SK-N-MC (cell line): ENCODE measurements at regions not wholly inside any gene's neighbourhood (a gene's known extent, or its start where the extent isn't known, plus 50 kb on each side); places are given as distances from the start of the nearest gene placed in this dataset.

Experiments used
- DNase-seq: peaks from one replicate; pipeline ENCODE4 v3.0.0-alpha.2; 2011; ENCODE audit warnings: low read depth, low spot score
- H3K27ac ChIP-seq: fragments of 200-600 bp; sonication (generic); 2 replicates; pipeline ENCODE4 v1.5.1; 2016; ENCODE audit warnings: mixed run types
- H3K36me3 ChIP-seq: fragments of 200-600 bp; sonication (generic); 2 replicates; pipeline ENCODE4 v1.6.1; 2017; ENCODE audit warnings: antibody characterized with exemption, low read length, mixed read lengths; ENCODE audit not compliant: insufficient read depth
- H3K4me3 ChIP-seq: fragments of 200-600 bp; sonication (generic); 2 replicates; pipeline ENCODE4 v1.5.1; 2016
- H3K9ac ChIP-seq: fragments of 200-600 bp; sonication (generic); 2 replicates; pipeline ENCODE4 v1.8.0; 2017; ENCODE audit warnings: mixed run types, mixed read lengths; ENCODE audit not compliant: insufficient read length
- H3K9me3 ChIP-seq: fragments of 200-600 bp; sonication (generic); 2 replicates; pipeline ENCODE4 v1.6.1; 2017; ENCODE audit warnings: low read depth, mild to moderate bottlenecking, antibody characterized with exemption, low read length, moderate library complexity, mixed read lengths
- EZH2 ChIP-seq: fragments of 200-600 bp; sonication (generic); IDR thresholded peaks from one replicate; pipeline ENCODE4 v1.6.1; 2017; ENCODE audit warnings: antibody characterized with exemption
- FOXP2 ChIP-seq: optimal IDR thresholded peaks from 2 replicates; pipeline ENCODE3; 2011; ENCODE audit warnings: mild to moderate bottlenecking, moderate library complexity; ENCODE audit not compliant: insufficient read depth; ENCODE audit errors: extremely low read length, control extremely low read depth
- POLR2AphosphoS5 ChIP-seq: IDR thresholded peaks from 2 replicates; pipeline ENCODE4 v1.6.1; 2012; ENCODE audit warnings: mild to moderate bottlenecking, low read depth, low read length, borderline replicate concordance

- H3K4me3 ChIP-seq: no peak overlapping the region
- no peaks in the 10 kb centered on the region for H3K9me3 ChIP-seq
- DNase-seq: no peak
- H3K9ac ChIP-seq: no peak overlapping the region
- H3K36me3 ChIP-seq: no peaks in the 10 kb centered on the region
- TF ChIP-seq FOXP2 (no peak), EZH2 (no peak), POLR2AphosphoS5 (no peak)
- no peak overlapping the region for H3K27ac ChIP-seq
Observed at GRCh38 chr3:107323723-107324122, 53.5 kb upstream of the CCDC54 start.

DNA sequence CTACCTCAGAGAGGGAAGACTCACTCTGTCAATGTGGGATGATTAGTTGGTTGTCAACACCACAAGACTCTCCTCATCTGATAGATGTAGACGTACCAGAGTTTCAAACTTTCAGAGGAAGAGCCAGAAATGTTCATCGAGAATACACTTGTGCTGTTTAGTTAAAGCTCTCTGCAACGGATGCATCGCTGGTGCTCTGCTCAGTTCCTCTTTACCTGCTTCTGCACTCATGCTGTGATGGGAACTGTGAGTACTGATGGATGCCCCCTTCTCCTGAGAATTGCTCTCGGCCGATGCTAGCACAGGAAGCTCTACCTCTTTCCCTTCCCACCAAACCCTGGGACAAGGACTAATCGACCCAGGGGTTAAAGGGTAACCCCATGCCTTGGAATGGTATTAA, 51.8 kb upstream of the CCDC54 start:
- Histone ChIP-seq H3K27ac (no peak overlapping the region), H3K9me3 (no peaks in the 10 kb centered on the region), H3K4me3 (no peak overlapping the region), H3K36me3 (no peaks in the 10 kb centered on the region), H3K9ac (no peak overlapping the region)
- no peak for TF ChIP-seq EZH2
- TF ChIP-seq FOXP2: no peak
- TF ChIP-seq POLR2AphosphoS5: no peak
- DNase-seq: no peak
